ENCODE measurements at regions not wholly inside any gene's neighbourhood (a gene's known extent, or its start where the extent isn't known, plus 50 kb on each side); places are given as distances from the start of the nearest gene placed in this dataset.

DNA sequence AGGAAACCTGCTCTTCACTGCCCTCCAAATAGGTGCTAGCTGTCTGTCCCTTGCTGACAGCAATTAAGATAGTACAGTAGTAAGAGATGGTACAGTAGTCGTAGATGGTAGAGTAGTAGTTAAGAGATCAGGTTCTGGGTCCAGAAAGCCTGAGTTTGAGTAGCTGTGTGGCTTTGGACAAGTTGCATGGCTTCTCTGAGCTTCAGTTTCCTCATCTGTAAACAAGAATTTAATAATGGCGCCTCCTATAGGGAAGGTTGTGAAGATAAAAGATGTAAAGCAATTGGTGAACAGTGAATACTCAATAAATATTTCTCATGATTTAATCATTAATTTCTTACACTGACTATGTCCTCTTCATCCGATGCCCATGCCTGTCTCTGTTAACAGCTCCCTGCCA is 86.9 kb upstream of the BCL6 start:
- TF ChIP-seq CTCF (conservative IDR thresholded peaks at IDR 0.05; ENCODE audit: low read depth, low read length) (no peak), RAD21 (IDR thresholded peaks at IDR 0.05; ENCODE audit: low read length) (no peak), CEBPB (IDR thresholded peaks at IDR 0.05; ENCODE audit: low read depth, low read length) (no peak)
- TF ChIP-seq, protein P1, sequence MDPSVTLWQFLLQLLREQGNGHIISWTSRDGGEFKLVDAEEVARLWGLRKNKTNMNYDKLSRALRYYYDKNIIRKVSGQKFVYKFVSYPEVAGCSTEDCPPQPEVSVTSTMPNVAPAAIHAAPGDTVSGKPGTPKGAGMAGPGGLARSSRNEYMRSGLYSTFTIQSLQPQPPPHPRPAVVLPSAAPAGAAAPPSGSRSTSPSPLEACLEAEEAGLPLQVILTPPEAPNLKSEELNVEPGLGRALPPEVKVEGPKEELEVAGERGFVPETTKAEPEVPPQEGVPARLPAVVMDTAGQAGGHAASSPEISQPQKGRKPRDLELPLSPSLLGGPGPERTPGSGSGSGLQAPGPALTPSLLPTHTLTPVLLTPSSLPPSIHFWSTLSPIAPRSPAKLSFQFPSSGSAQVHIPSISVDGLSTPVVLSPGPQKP (IDR thresholded peaks at IDR 0.05; ENCODE audit: borderline replicate concordance, low read depth, low read length) = no peak

Data from IMR-90 (cell line).